Body of pancreas (tissue), 4 donors: ENCODE measurements at regions not wholly inside any gene's neighbourhood (a gene's known extent, or its start where the extent isn't known, plus 50 kb on each side); places are given as distances from the start of the nearest gene placed in this dataset.
"Not testable (repeated sequence)": the region's sequence is repeated elsewhere in the genome, so short reads cannot be mapped to it uniquely, and the experiment has no call there.

Experiments used
- ATAC-seq: fragments of 150-250 bp; one replicate; pipeline ENCODE4 v1.9.1; 2016
- DNase-seq, 4 donors: peaks; one replicate each; pipeline ENCODE4 v3.0.0-alpha.2; 2019
- H3K27ac ChIP-seq, 4 donors: fragments of 200-600 bp; sonication (generic); 1 replicate in 3 of 4; 2 replicates in 1 of 4; pipeline versions ENCODE4 v1.5.1 to v1.6.1; 2016 to 2019; ENCODE audit warnings: mild to moderate bottlenecking in 1 of 4, mixed read lengths in 1 of 4, moderate library complexity in 1 of 4
- H3K27me3 ChIP-seq, 2 donors: fragments of 200-600 bp; sonication (generic); one replicate each; pipeline ENCODE4 v1.6.0; 2016; ENCODE audit warnings: mild to moderate bottlenecking in 1 of 2
- H3K36me3 ChIP-seq, 2 donors: fragments of 200-600 bp; sonication (generic); replicated peaks in 1 of 2; 2 replicates each; pipeline ENCODE4 v1.5.1; 2016; ENCODE audit warnings: low read depth in 2 of 2; ENCODE audit not compliant: insufficient read depth in 1 of 2
- H3K4me1 ChIP-seq: fragments of 200-600 bp; sonication (generic); one replicate; pipeline ENCODE4 v1.6.0; 2016
- H3K4me3 ChIP-seq, 2 donors: fragments of 200-600 bp; sonication (generic); 1 replicate in 1 of 2; 2 replicates in 1 of 2; pipeline ENCODE4 v1.5.1; 2016 to 2019
- H3K9me3 ChIP-seq, 3 donors: fragments of 200-600 bp; sonication (generic); 1 replicate in 2 of 3; 2 replicates in 1 of 3; pipeline ENCODE4 v1.5.1; 2016
- CTCF ChIP-seq, 7 experiments: fragments of 450-650 bp in 4 of 7; fragments of 200-600 bp in 3 of 7; sonication (generic) in 3 of 7; IDR thresholded peaks; one replicate each; pipeline ENCODE4 v1.5.1; 2016 to 2019; ENCODE audit warnings: antibody characterized with exemption in 7 of 7
- POLR2A ChIP-seq, 3 donors: fragments of 450-650 bp; IDR thresholded peaks; one replicate each; pipeline ENCODE4 v1.6.1; 2016; ENCODE audit warnings: antibody characterized with exemption in 3 of 3, mild to moderate bottlenecking in 2 of 3
- WGBS, 2 donors: methylation state at CpG; one replicate each; pipeline ENCODE4 v1.1.5; 2017; 5-methylcytosine and 5-hydroxymethylcytosine counted together
- intact Hi-C: fragments of 100-400 bp; cut with DNase I; formaldehyde crosslinking; loops from one replicate; pipeline ENCODE4 v1.15.1; 2023

- intact Hi-C loops, result no loop called here
- Histone ChIP-seq H3K9me3 (no peaks in the 10 kb centered on the region), H3K4me1 (no peaks in the 10 kb centered on the region), H3K27me3 (no peaks in the 10 kb centered on the region), H3K36me3 (no peaks in the 10 kb centered on the region), H3K4me3 (no peak overlapping the region), H3K27ac (no peak overlapping the region)
- DNase-seq (no peak), ATAC-seq (no peak)
- TF ChIP-seq POLR2A (IDR thresholded peaks at IDR 0.05) (no peak), CTCF (IDR thresholded peaks at IDR 0.05) (no peak)
- WGBS, 2 donors, result 88 to 90% methylated on average over 2 of the region's 2 CpGs
Observed at GRCh38 chr12:91718326-91718725, 427.3 kb downstream of the BTG1 start.

- intact Hi-C loops, result no loop called here
- no peaks in the 10 kb centered on the region for H3K4me1 ChIP-seq
- WGBS, 2 donors, result 66 to 70% methylated on average over 3 of the region's 3 CpGs
- ATAC-seq (no peak), DNase-seq (no peak)
- no peaks in the 10 kb centered on the region for H3K36me3 ChIP-seq
- H3K27me3 ChIP-seq, result no peaks in the 10 kb centered on the region
- no peak overlapping the region for H3K27ac ChIP-seq
- no peak overlapping the region for H3K4me3 ChIP-seq
- H3K9me3 ChIP-seq, result no peaks in the 10 kb centered on the region
- TF ChIP-seq POLR2A (IDR thresholded peaks at IDR 0.05) (no peak), CTCF (IDR thresholded peaks at IDR 0.05) (no peak)
Observed at GRCh38 chr12:91717804-91718203, 427.8 kb downstream of the BTG1 start.

- WGBS, 2 donors, result 64 to 75% methylated on average over 2 of the region's 2 CpGs
- ATAC-seq, intact Hi-C loops, H3K27ac ChIP-seq, H3K36me3 ChIP-seq, H3K27me3 ChIP-seq, DNase-seq, H3K4me3 ChIP-seq, H3K4me1 ChIP-seq, H3K9me3 ChIP-seq: not testable (repeated sequence)
Observed at GRCh38 chr12:91711925-91712324, 433.7 kb downstream of the BTG1 start.

- H3K4me1 ChIP-seq, result no peaks in the 10 kb centered on the region
- WGBS, 2 donors, result 21 to 42% methylated on average over 1 of the region's 1 CpG
- H3K27me3 ChIP-seq, result no peaks in the 10 kb centered on the region
- H3K27ac ChIP-seq, result no peak overlapping the region
- ATAC-seq (no peak), DNase-seq (no peak)
- H3K9me3 ChIP-seq, result no peaks in the 10 kb centered on the region
- intact Hi-C loops, result no loop called here
- TF ChIP-seq POLR2A (IDR thresholded peaks at IDR 0.05) (no peak), CTCF (IDR thresholded peaks at IDR 0.05) (no peak)
- H3K36me3 ChIP-seq, result no peaks in the 10 kb centered on the region
- H3K4me3 ChIP-seq, result no peak overlapping the region
Observed at GRCh38 chr12:91706466-91706865, 439.2 kb downstream of the BTG1 start.

- 69 to 88% methylated on average over 2 of the region's 2 CpGs for WGBS, 2 donors
- no peak for DNase-seq
Observed at GRCh38 chr12:91704446-91704845, 441.2 kb downstream of the BTG1 start.

More at GRCh38 chr12:91704446-91704845, 441.2 kb downstream of the BTG1 start:
- no peak for TF ChIP-seq CTCF (IDR thresholded peaks at IDR 0.05)
- TF ChIP-seq POLR2A (IDR thresholded peaks at IDR 0.05), result no peak
- no peak overlapping the region for H3K27ac ChIP-seq
- no peaks in the 10 kb centered on the region for H3K27me3 ChIP-seq
- H3K36me3 ChIP-seq, result no peaks in the 10 kb centered on the region
- intact Hi-C loops, result no loop called here
- ATAC-seq, result no peak
- no peak overlapping the region for H3K4me3 ChIP-seq
- H3K9me3 ChIP-seq, result no peaks in the 10 kb centered on the region
- no peaks in the 10 kb centered on the region for H3K4me1 ChIP-seq
